GM12878 (cell line): ENCODE measurements at regions not wholly inside any gene's neighbourhood (a gene's known extent, or its start where the extent isn't known, plus 50 kb on each side); places are given as distances from the start of the nearest gene placed in this dataset.

Experiments
- ATAC-seq: fragments of 200-7000 bp; cut with Tn5 transposase; 3 replicates; pipeline ENCODE4 v1.9.1; 2020; ENCODE audit warnings: mild to moderate bottlenecking, moderate library complexity
- BruUV-seq: library from RNA; stranded (reverse); fragments of 400-500 nt; replicated peaks from 2 replicates; lab custom pipeline; 2021; lab: Mats Ljungman, UMichigan
- CTCF ChIA-PET: fragments of 300-600 bp; sonication (Branson Sonifier 250); formaldehyde crosslinking; extraction: SDS; loops from one replicate; lab custom pipeline; 2021; ENCODE audit warnings: inconsistent platforms; lab: Yijun Ruan, JAX
- POLR2A ChIA-PET: fragments of 350-600 bp; formaldehyde crosslinking; extraction: SDS; loops from one replicate; lab custom pipeline; 2021; ENCODE audit warnings: inconsistent platforms; lab: Charles Lee
- RAD21 ChIA-PET: fragments of 300-600 bp; sonication (Branson Sonifier 250); formaldehyde crosslinking; loops from one replicate; lab custom pipeline; 2023; ENCODE audit warnings: antibody characterized with exemption; ENCODE audit not compliant: unreplicated experiment; lab: Charles Lee
- SMC1A ChIA-PET: fragments of 300-600 bp; sonication (Branson Sonifier 250); formaldehyde crosslinking; loops from one replicate; lab custom pipeline; 2023; ENCODE audit not compliant: unreplicated experiment, uncharacterized antibody; lab: Charles Lee
- DNase-seq: peaks from one replicate; pipeline ENCODE4 v3.0.0-alpha.2; 2011; ENCODE audit warnings: low read depth, low spot score
- FAIRE-seq: peaks from 3 replicates; lab custom pipeline; 2011; peaks lifted over from hg19 to GRCh38; lab: Jason Lieb, UNC
- H2AFZ ChIP-seq: 2 replicates; pipeline ENCODE4 v1.6.0; 2011; ENCODE audit warnings: low read depth, low read length, control low read depth; ENCODE audit not compliant: control insufficient read depth
- H3K27ac ChIP-seq: 2 replicates; pipeline ENCODE4 v1.5.1; 2011; ENCODE audit warnings: control low read depth; ENCODE audit not compliant: control insufficient read depth, insufficient read depth
- H3K27me3 ChIP-seq, 2 experiments: replicated peaks in 1 of 2; 2 replicates each; pipeline versions ENCODE4 v1.6.0 to v1.6.1; 2011; ENCODE audit warnings: low read length in 1 of 2; ENCODE audit not compliant: control insufficient read depth in 2 of 2, insufficient read depth in 2 of 2
- H3K36me3 ChIP-seq, 2 experiments: 2 replicates each; pipeline ENCODE4 v1.5.1; 2011; ENCODE audit warnings: low read length in 1 of 2; ENCODE audit not compliant: control insufficient read depth in 2 of 2, insufficient read depth in 2 of 2
- H3K4me1 ChIP-seq: 2 replicates; pipeline ENCODE4 v1.6.1; 2011; ENCODE audit warnings: mild to moderate bottlenecking, low read length, moderate library complexity, mixed read lengths; ENCODE audit not compliant: control insufficient read depth, insufficient read depth
- H3K4me2 ChIP-seq: 2 replicates; pipeline ENCODE4 v1.6.0; 2011; ENCODE audit warnings: control low read depth; ENCODE audit not compliant: control insufficient read depth, insufficient read depth
- H3K4me3 ChIP-seq: fragments of 200-600 bp; sonication (generic); 2 replicates; pipeline ENCODE4 v1.5.1; 2016
- H3K79me2 ChIP-seq: 2 replicates; pipeline ENCODE4 v1.6.0; 2011; ENCODE audit warnings: low read length; ENCODE audit not compliant: control insufficient read depth, insufficient read depth
- H3K9ac ChIP-seq: 2 replicates; pipeline ENCODE4 v1.8.0; 2011; ENCODE audit warnings: low read length, control low read depth, mixed read lengths; ENCODE audit not compliant: control insufficient read depth, insufficient read depth
- H3K9me3 ChIP-seq: replicated peaks from 3 replicates; pipeline ENCODE4 v1.5.1; 2011; ENCODE audit warnings: mild to moderate bottlenecking, low read length; ENCODE audit not compliant: control insufficient read depth, insufficient read depth
- H4K20me1 ChIP-seq: 2 replicates; pipeline ENCODE4 v1.6.0; 2011; ENCODE audit not compliant: control insufficient read depth, insufficient read depth
- IKZF2 ChIP-seq, 2 experiments: fragments of 450-650 bp; IDR thresholded peaks; 2 replicates each; pipeline ENCODE4 v1.6.1; 2017; ENCODE audit warnings: mild to moderate bottlenecking in 2 of 2, moderate library complexity in 2 of 2
- KDM1A ChIP-seq: fragments of 200-600 bp; sonication (generic); IDR thresholded peaks from 2 replicates; pipeline ENCODE4 v1.6.1; 2016; ENCODE audit warnings: borderline replicate concordance
- MYB ChIP-seq: fragments of 150-350 bp; IDR thresholded peaks from 2 replicates; pipeline ENCODE4 v1.6.1; 2014; ENCODE audit warnings: mild to moderate bottlenecking, low read depth, low read length, borderline replicate concordance
- NFYB ChIP-seq: IDR thresholded peaks from 2 replicates; pipeline ENCODE4 v1.6.1; 2011; ENCODE audit warnings: low read depth, mild to moderate bottlenecking, low read length, improper control_type of control experiment, moderate library complexity; ENCODE audit not compliant: insufficient read depth
- PAX8 ChIP-seq: fragments of 450-650 bp; IDR thresholded peaks from 2 replicates; pipeline ENCODE4 v1.6.1; 2017; ENCODE audit warnings: mild to moderate bottlenecking, moderate library complexity
- SMARCA5 ChIP-seq: fragments of 450-650 bp; IDR thresholded peaks from 2 replicates; pipeline ENCODE4 v1.6.1; 2017; ENCODE audit warnings: mild to moderate bottlenecking
- SP1 ChIP-seq: IDR thresholded peaks from one replicate; pipeline ENCODE4 v1.6.1; 2011; ENCODE audit warnings: low read depth, low read length
- SREBF1 ChIP-seq: IDR thresholded peaks from 2 replicates; pipeline ENCODE4 v1.6.1; 2012; ENCODE audit warnings: mild to moderate bottlenecking, low read length
- STAT1 ChIP-seq: fragments of 450-650 bp; conservative IDR thresholded peaks from 2 replicates; pipeline ENCODE4 v1.6.1; 2014; ENCODE audit warnings: antibody characterized with exemption, mild to moderate bottlenecking
- TBL1XR1 ChIP-seq: IDR thresholded peaks from 2 replicates; pipeline ENCODE4 v1.6.1; 2012; ENCODE audit warnings: low read depth, low read length, improper control_type of control experiment
- WGBS: methylation state at CpG from one replicate; pipeline ENCODE4 v1.1.6; 2016; ENCODE audit warnings: low lambda C conversion rate; ENCODE audit not compliant: insufficient replicate concordance, insufficient coverage; ENCODE audit errors: missing lambda C conversion rate; 5-methylcytosine and 5-hydroxymethylcytosine counted together
- in situ Hi-C: fragments of 300-500 bp; cut with MboI; formaldehyde crosslinking; loops from 9 replicates; pipeline ENCODE4 v1.14.3; 2018; ENCODE audit warnings: mixed read lengths
- intact Hi-C: fragments of 100-400 bp; cut with micrococcal nuclease; formaldehyde crosslinking; loops from one replicate; pipeline ENCODE4 v1.14.2; 2022; ENCODE audit not compliant: unreplicated experiment
- TF ChIP-seq, protein P1 (sequence below): fragments of 450-650 bp; IDR thresholded peaks from 2 replicates; pipeline ENCODE4 v1.6.1; 2017; ENCODE audit warnings: mild to moderate bottlenecking, low read depth, inconsistent platforms; ENCODE audit not compliant: poor library complexity, severe bottlenecking

DNA sequence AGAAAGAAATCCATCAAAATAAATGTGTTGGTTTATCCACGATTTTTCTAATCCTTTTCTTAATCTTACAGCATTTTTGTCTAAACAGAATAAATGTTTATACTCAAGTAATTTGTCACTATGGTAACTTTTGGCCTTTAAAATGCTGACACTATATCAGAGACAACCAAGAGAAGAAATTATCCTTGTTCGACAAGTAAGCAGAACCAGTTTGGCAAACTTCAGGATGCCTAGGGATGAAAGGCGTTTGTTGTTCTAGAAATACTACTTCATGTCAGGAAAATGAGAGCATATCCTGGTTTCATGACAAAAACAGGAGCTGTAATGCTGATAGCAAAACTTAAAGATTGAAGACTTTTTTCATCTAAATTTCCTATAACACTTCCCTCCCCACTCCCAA, 308.0 kb upstream of the ATP11B start:
- SMC1A ChIA-PET, result interaction anchor here (0.9 kb wide), 1 partner anchor 40 kb away, joined by 3 read pairs; no protein-coding TSS in a partner anchor
- RAD21 ChIA-PET, result no interaction called here
- CTCF ChIA-PET, result no interaction called here
- H3K4me3 ChIP-seq, result no peak overlapping the region
- FAIRE-seq (no peak), ATAC-seq (no peak), DNase-seq (no peak)
- no peaks in the 10 kb centered on the region for H3K36me3 ChIP-seq
- no peaks in the 10 kb centered on the region for H3K4me1 ChIP-seq
- no peaks in the 10 kb centered on the region for H3K9me3 ChIP-seq
- no TSS peak for BruUV-seq
- 20% methylated on average over 3 of the region's 3 CpGs for WGBS
- no peaks in the 10 kb centered on the region for H3K27me3 ChIP-seq
- no peak for TF ChIP-seq STAT1
- no peak for TF ChIP-seq TBL1XR1
- TF ChIP-seq SP1, result no peak
- TF ChIP-seq, protein P1, sequence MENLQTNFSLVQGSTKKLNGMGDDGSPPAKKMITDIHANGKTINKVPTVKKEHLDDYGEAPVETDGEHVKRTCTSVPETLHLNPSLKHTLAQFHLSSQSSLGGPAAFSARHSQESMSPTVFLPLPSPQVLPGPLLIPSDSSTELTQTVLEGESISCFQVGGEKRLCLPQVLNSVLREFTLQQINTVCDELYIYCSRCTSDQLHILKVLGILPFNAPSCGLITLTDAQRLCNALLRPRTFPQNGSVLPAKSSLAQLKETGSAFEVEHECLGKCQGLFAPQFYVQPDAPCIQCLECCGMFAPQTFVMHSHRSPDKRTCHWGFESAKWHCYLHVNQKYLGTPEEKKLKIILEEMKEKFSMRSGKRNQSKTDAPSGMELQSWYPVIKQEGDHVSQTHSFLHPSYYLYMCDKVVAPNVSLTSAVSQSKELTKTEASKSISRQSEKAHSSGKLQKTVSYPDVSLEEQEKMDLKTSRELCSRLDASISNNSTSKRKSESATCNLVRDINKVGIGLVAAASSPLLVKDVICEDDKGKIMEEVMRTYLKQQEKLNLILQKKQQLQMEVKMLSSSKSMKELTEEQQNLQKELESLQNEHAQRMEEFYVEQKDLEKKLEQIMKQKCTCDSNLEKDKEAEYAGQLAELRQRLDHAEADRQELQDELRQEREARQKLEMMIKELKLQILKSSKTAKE, result no peak
- TF ChIP-seq PAX8, result no peak
- no peak for TF ChIP-seq MYB
- no peak for TF ChIP-seq IKZF2 (IDR thresholded peaks at IDR 0.05)
- TF ChIP-seq SREBF1, result no peak
- no peak for TF ChIP-seq KDM1A
- TF ChIP-seq SMARCA5, result no peak
- TF ChIP-seq NFYB, result no peak
- in situ Hi-C loops, result no loop called here
- no peaks in the 10 kb centered on the region for H4K20me1 ChIP-seq
- POLR2A ChIA-PET, result no interaction called here
- H3K4me2 ChIP-seq, result no peak overlapping the region
- H2AFZ ChIP-seq, result no peak overlapping the region
- H3K9ac ChIP-seq, result no peak overlapping the region
- intact Hi-C loops, result no loop called here
- H3K79me2 ChIP-seq, result no peaks in the 10 kb centered on the region
- H3K27ac ChIP-seq, result no peak overlapping the region
